Endodermal cell (in vitro differentiated cells): ENCODE measurements at regions not wholly inside any gene's neighbourhood (a gene's known extent, or its start where the extent isn't known, plus 50 kb on each side); places are given as distances from the start of the nearest gene placed in this dataset.

Experiments
- DNase-seq: peaks from one replicate; pipeline ENCODE4 v3.0.0-alpha.2; 2017
- H3K27ac ChIP-seq: 2 replicates; pipeline ENCODE4 v1.5.1; 2013; ENCODE audit warnings: mild to moderate bottlenecking, low read depth, low read length, moderate library complexity
- H3K27me3 ChIP-seq: 2 replicates; pipeline ENCODE4 v1.6.1; 2013; ENCODE audit warnings: mild to moderate bottlenecking, low read length, moderate library complexity; ENCODE audit not compliant: insufficient read depth, control insufficient read depth, poor library complexity, severe bottlenecking
- H3K36me3 ChIP-seq: 2 replicates; pipeline ENCODE4 v1.7.0; 2013; ENCODE audit warnings: mild to moderate bottlenecking, low read length, moderate library complexity; ENCODE audit not compliant: control insufficient read depth, insufficient read depth
- H3K4me1 ChIP-seq: one replicate; pipeline ENCODE4 v1.7.0; 2013; ENCODE audit warnings: low read length; ENCODE audit not compliant: control insufficient read depth, insufficient read depth
- H3K4me3 ChIP-seq: 2 replicates; pipeline ENCODE4 v1.5.1; 2013; ENCODE audit warnings: mild to moderate bottlenecking, low read length, moderate library complexity
- H3K9ac ChIP-seq: 2 replicates; pipeline ENCODE4 v1.6.1; 2013; ENCODE audit warnings: mild to moderate bottlenecking, low read length, moderate library complexity; ENCODE audit not compliant: poor library complexity, severe bottlenecking; ENCODE audit errors: extremely low read depth
- H3K9me3 ChIP-seq: 2 replicates; pipeline ENCODE4 v1.6.1; 2013; ENCODE audit warnings: mild to moderate bottlenecking, low read length, moderate library complexity; ENCODE audit not compliant: control insufficient read depth
- H3K27ac Mint-ChIP-seq: 2 replicates; pipeline ENCODE4 v1.8.0; 2020; ENCODE audit warnings: mixed read lengths
- H3K27me3 Mint-ChIP-seq: 2 replicates; pipeline ENCODE4 v1.8.0; 2021; ENCODE audit warnings: mild to moderate bottlenecking, mixed read lengths; ENCODE audit not compliant: insufficient read depth
- H3K36me3 Mint-ChIP-seq: 2 replicates; pipeline ENCODE4 v1.8.0; 2020; ENCODE audit warnings: low read depth, mixed read lengths
- H3K4me1 Mint-ChIP-seq: 2 replicates; pipeline ENCODE4 v1.8.0; 2020; ENCODE audit warnings: mixed read lengths
- H3K4me3 Mint-ChIP-seq: 2 replicates; pipeline ENCODE4 v1.8.0; 2020; ENCODE audit warnings: mild to moderate bottlenecking, moderate library complexity, mixed read lengths
- H3K9me3 Mint-ChIP-seq: 2 replicates; pipeline ENCODE4 v1.8.0; 2020; ENCODE audit warnings: mild to moderate bottlenecking, mixed read lengths
- CTCF ChIP-seq: fragments of 200-600 bp; sonication (generic); conservative IDR thresholded peaks from 2 replicates; pipeline ENCODE4 v1.5.0; 2021; ENCODE audit warnings: antibody characterized with exemption, mild to moderate bottlenecking
- WGBS, 2 experiments: methylation state at CpG; one replicate each; pipeline versions ENCODE4 v1.1.5 to v1.1.7; 2013; ENCODE audit warnings: missing lambda C conversion rate in 2 of 2, mixed read lengths in 1 of 2; ENCODE audit not compliant: insufficient coverage in 1 of 2, insufficient read length in 1 of 2; 5-methylcytosine and 5-hydroxymethylcytosine counted together

- Mint-ChIP-seq H3K27me3 (peaks cover 2% of the 10 kb centered on the region), H3K4me3 (no peak overlapping the region), H3K36me3 (no peaks in the 10 kb centered on the region), H3K4me1 (peaks cover 24% of the 10 kb centered on the region), H3K9me3 (no peaks in the 10 kb centered on the region), H3K27ac (no peak overlapping the region)
- DNase-seq: no peak
- Histone ChIP-seq H3K27ac (no peak overlapping the region), H3K4me3 (no peak overlapping the region), H3K36me3 (no peaks in the 10 kb centered on the region), H3K9ac (no peak overlapping the region), H3K4me1 (no peaks in the 10 kb centered on the region), H3K27me3 (no peaks in the 10 kb centered on the region), H3K9me3 (no peaks in the 10 kb centered on the region)
- TF ChIP-seq CTCF: no peak
- WGBS, 2 experiments: 87 to 94% methylated on average over 3 to 6 of the region's 6 CpGs
These were observed 74.1 kb upstream of the DUSP5 start for GRCh38 chr10:110423650-110424049.

GRCh38 chr10:110425684-110426293 is 71.9 kb upstream of the DUSP5 start:
- 89 to 90% methylated on average over 10 to 11 of the region's 11 CpGs for WGBS, 2 experiments
- peaks cover 24% of the 10 kb centered on the region for H3K4me1 Mint-ChIP-seq

GRCh38 chr10:110426294-110427181 is 71.2 kb upstream of the DUSP5 start:
- no peaks in the 10 kb centered on the region for H3K36me3 ChIP-seq
- no peaks in the 10 kb centered on the region for H3K4me1 ChIP-seq
- H3K4me1 Mint-ChIP-seq: peaks cover 20% of the 10 kb centered on the region
- 64 to 86% methylated on average over 6 to 13 of the region's 14 CpGs for WGBS, 2 experiments
- H3K27me3 Mint-ChIP-seq: no peaks in the 10 kb centered on the region
- H3K9ac ChIP-seq: no peak overlapping the region
- peak overlapping the region; percentile 5 for H3K27ac Mint-ChIP-seq
- H3K27ac ChIP-seq: no peak overlapping the region
- TF ChIP-seq CTCF: no peak
- no peaks in the 10 kb centered on the region for H3K9me3 Mint-ChIP-seq
- H3K4me3 Mint-ChIP-seq: no peak overlapping the region
- H3K9me3 ChIP-seq: no peaks in the 10 kb centered on the region
- H3K4me3 ChIP-seq: no peak overlapping the region
- no peaks in the 10 kb centered on the region for H3K36me3 Mint-ChIP-seq
- DNase-seq: no peak
- no peaks in the 10 kb centered on the region for H3K27me3 ChIP-seq

More at GRCh38 chr10:110425684-110426293, 71.9 kb upstream of the DUSP5 start:
- no peaks in the 10 kb centered on the region for H3K27me3 Mint-ChIP-seq
- Histone ChIP-seq H3K4me3 (no peak overlapping the region), H3K9ac (no peak overlapping the region), H3K27ac (no peak overlapping the region), H3K4me1 (no peaks in the 10 kb centered on the region), H3K36me3 (no peaks in the 10 kb centered on the region), H3K9me3 (no peaks in the 10 kb centered on the region), H3K27me3 (no peaks in the 10 kb centered on the region)
- H3K4me3 Mint-ChIP-seq: no peak overlapping the region
- no peaks in the 10 kb centered on the region for H3K9me3 Mint-ChIP-seq
- H3K27ac Mint-ChIP-seq: peak overlapping the region; percentile 21
- DNase-seq: no peak
- no peak for TF ChIP-seq CTCF
- H3K36me3 Mint-ChIP-seq: no peaks in the 10 kb centered on the region
